NB4 (cell line): ENCODE measurements at regions not wholly inside any gene's neighbourhood (a gene's known extent, or its start where the extent isn't known, plus 50 kb on each side); places are given as distances from the start of the nearest gene placed in this dataset.

Source experiments
- DNase-seq: peaks from one replicate; pipeline ENCODE4 v3.0.0; 2010; ENCODE audit warnings: low read depth
- H3K4me3 ChIP-seq: one replicate; pipeline ENCODE4 v1.5.1; 2011; ENCODE audit warnings: mild to moderate bottlenecking, low read depth, low read length, moderate library complexity
- CTCF ChIP-seq: IDR thresholded peaks from one replicate; pipeline ENCODE4 v1.5.1; 2012; ENCODE audit warnings: low read depth, low read length
- MAX ChIP-seq: IDR thresholded peaks from 2 replicates; pipeline ENCODE4 v1.6.1; 2011; ENCODE audit warnings: low read depth, low read length
- MYC ChIP-seq: IDR thresholded peaks from 2 replicates; pipeline ENCODE4 v1.6.1; 2011; ENCODE audit warnings: low read depth, low read length
- POLR2A ChIP-seq: IDR thresholded peaks from 2 replicates; pipeline ENCODE4 v1.6.1; 2011; ENCODE audit warnings: mild to moderate bottlenecking; ENCODE audit not compliant: insufficient read length; ENCODE audit errors: extremely low read depth

GRCh38 chrX:39985551-39985950 is 112.2 kb downstream of the BCOR start:
- no peak for DNase-seq
- no peak overlapping the region for H3K4me3 ChIP-seq
- TF ChIP-seq CTCF (no peak), POLR2A (no peak), MYC (no peak), MAX (no peak)

GRCh38 chrX:39988496-39988895 is 109.3 kb downstream of the BCOR start:
- H3K4me3 ChIP-seq: no peak overlapping the region
- DNase-seq: no peak
- TF ChIP-seq POLR2A (no peak), MAX (no peak), MYC (no peak), CTCF (no peak)

GRCh38 chrX:39990388-39990787 is 107.4 kb downstream of the BCOR start:
- no peak for DNase-seq
- TF ChIP-seq MYC (no peak), CTCF (no peak), MAX (no peak)
- H3K4me3 ChIP-seq: no peak overlapping the region

GRCh38 chrX:39992300-39992699 is 105.5 kb downstream of the BCOR start:
- H3K4me3 ChIP-seq: no peak overlapping the region
- TF ChIP-seq MYC (no peak), POLR2A (no peak), MAX (no peak), CTCF (no peak)
- DNase-seq: no peak

- H3K4me3 ChIP-seq: no peak overlapping the region
- no peak for DNase-seq
- TF ChIP-seq MAX (no peak), CTCF (no peak), POLR2A (no peak), MYC (no peak)
Measured at GRCh38 chrX:39995457-39995856, 102.3 kb downstream of the BCOR start.

- DNase-seq: no peak
- TF ChIP-seq POLR2A (no peak), MAX (no peak), CTCF (no peak), MYC (no peak)
- H3K4me3 ChIP-seq: no peak overlapping the region
Measured at GRCh38 chrX:39996536-39996935, 101.2 kb downstream of the BCOR start.
